Fibroblast of upper back skin (primary cell): ENCODE measurements at regions not wholly inside any gene's neighbourhood (a gene's known extent, or its start where the extent isn't known, plus 50 kb on each side); places are given as distances from the start of the nearest gene placed in this dataset.
"Not testable (repeated sequence)": the region's sequence is repeated elsewhere in the genome, so short reads cannot be mapped to it uniquely, and the experiment has no call there.

Experiments
- DNase-seq: peaks from one replicate; pipeline ENCODE4 v3.0.0-alpha.2; 2013

- no peak for DNase-seq
These were observed 201.3 kb upstream of the ADGRL4 start for GRCh38 chr1:79207786-79208185.

GRCh38 chr1:79207331-79207730 lies 200.8 kb upstream of the ADGRL4 start:
- DNase-seq: no peak

GRCh38 chr1:79204779-79205479 lies 198.4 kb upstream of the ADGRL4 start:
- no peak for DNase-seq

- DNase-seq: peak; percentile 23
These were observed 192.3 kb upstream of the ADGRL4 start for GRCh38 chr1:79198832-79199231.

GRCh38 chr1:79197421-79197820 lies 190.9 kb upstream of the ADGRL4 start:
- peak; percentile 53 for DNase-seq

GRCh38 chr1:79196211-79196610 lies 189.7 kb upstream of the ADGRL4 start:
- no peak for DNase-seq

- DNase-seq: peak; percentile 40
These were observed 186.9 kb upstream of the ADGRL4 start for GRCh38 chr1:79193211-79194079.

GRCh38 chr1:79190074-79190473 lies 183.5 kb upstream of the ADGRL4 start:
- DNase-seq: peak; percentile 16

- peak; percentile 13 for DNase-seq
These were observed 181.8 kb upstream of the ADGRL4 start for GRCh38 chr1:79188337-79188736.

- DNase-seq: no peak
These were observed 179.7 kb upstream of the ADGRL4 start for GRCh38 chr1:79186260-79186659.

GRCh38 chr1:79177844-79178243 lies 171.3 kb upstream of the ADGRL4 start:
- DNase-seq: no peak

GRCh38 chr1:79161077-79161476 lies 154.5 kb upstream of the ADGRL4 start:
- DNase-seq: peak; percentile 78

- no peak for DNase-seq
These were observed 149.5 kb upstream of the ADGRL4 start for GRCh38 chr1:79155991-79156390.

- DNase-seq: no peak
These were observed 144.7 kb upstream of the ADGRL4 start for GRCh38 chr1:79151006-79151796.

- no peak for DNase-seq
These were observed 144.0 kb upstream of the ADGRL4 start for GRCh38 chr1:79150576-79150975.

- not testable (repeated sequence) for DNase-seq
These were observed 131.7 kb upstream of the ADGRL4 start for GRCh38 chr1:79138227-79138626.

GRCh38 chr1:79133774-79134364 lies 127.3 kb upstream of the ADGRL4 start:
- no peak for DNase-seq

GRCh38 chr1:79131626-79132025 lies 125.1 kb upstream of the ADGRL4 start:
- DNase-seq: no peak

- no peak for DNase-seq
These were observed 123.4 kb upstream of the ADGRL4 start for GRCh38 chr1:79129914-79130313.

GRCh38 chr1:79128722-79129121 lies 122.2 kb upstream of the ADGRL4 start:
- peak; percentile 84 for DNase-seq

GRCh38 chr1:79124756-79125155 lies 118.2 kb upstream of the ADGRL4 start:
- no peak for DNase-seq

GRCh38 chr1:79122521-79122920 lies 116.0 kb upstream of the ADGRL4 start:
- DNase-seq: no peak

GRCh38 chr1:79117376-79117775 lies 110.8 kb upstream of the ADGRL4 start:
- DNase-seq: no peak
